ENCODE measurements at regions not wholly inside any gene's neighbourhood (a gene's known extent, or its start where the extent isn't known, plus 50 kb on each side); places are given as distances from the start of the nearest gene placed in this dataset.

GRCh38 chr2:188787021-188787657 is 187.0 kb upstream of the COL3A1 start:
- no peak for TF ChIP-seq CTCF (IDR thresholded peaks at IDR 0.05; ENCODE audit: insufficient read depth, low read length, poor library complexity, severe bottlenecking)
- no peak for TF ChIP-seq EZH2phosphoT487 (conservative IDR thresholded peaks at IDR 0.05; ENCODE audit: low read length)

Data from SU-DHL-6 (cell line).